Activated naive CD8-positive, alpha-beta T cell (primary cell): ENCODE measurements at regions not wholly inside any gene's neighbourhood (a gene's known extent, or its start where the extent isn't known, plus 50 kb on each side); places are given as distances from the start of the nearest gene placed in this dataset.

Source experiments
- H3K27ac Mint-ChIP-seq: one replicate; pipeline ENCODE4 v1.8.0; 2021; ENCODE audit warnings: mixed read lengths
- H3K27me3 Mint-ChIP-seq: one replicate; pipeline ENCODE4 v1.8.0; 2021; ENCODE audit warnings: mixed read lengths
- H3K36me3 Mint-ChIP-seq: one replicate; pipeline ENCODE4 v1.8.0; 2021; ENCODE audit warnings: mixed read lengths
- H3K4me1 Mint-ChIP-seq: one replicate; pipeline ENCODE4 v1.8.0; 2021; ENCODE audit warnings: low read depth, mixed read lengths
- H3K4me3 Mint-ChIP-seq: one replicate; pipeline ENCODE4 v1.8.0; 2021; ENCODE audit warnings: mild to moderate bottlenecking, mixed read lengths
- H3K9me3 Mint-ChIP-seq: one replicate; pipeline ENCODE4 v1.8.0; 2021; ENCODE audit warnings: low read depth, mixed read lengths

DNA sequence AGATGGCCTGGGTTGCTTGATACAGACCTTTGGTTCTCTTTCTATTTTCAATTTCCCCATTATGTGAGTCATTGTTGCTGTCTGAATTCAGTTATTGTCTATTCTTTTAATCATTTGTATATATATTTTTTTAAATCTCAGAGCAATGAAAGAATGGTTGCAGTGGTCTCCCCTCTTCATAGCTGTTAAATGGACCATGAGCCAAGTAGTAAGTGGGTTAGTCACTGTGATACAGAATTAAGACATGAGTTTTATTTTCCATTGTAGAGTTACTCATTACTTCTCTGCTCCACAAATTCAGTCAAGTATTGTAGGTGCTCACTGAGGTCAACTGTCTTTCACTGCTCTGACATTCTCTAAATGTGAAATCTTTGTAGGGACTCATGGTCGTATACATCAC lies 174.6 kb upstream of the GRAMD2B start:
- Mint-ChIP-seq H3K4me1 (no peaks in the 10 kb centered on the region), H3K36me3 (no peaks in the 10 kb centered on the region), H3K27me3 (no peaks in the 10 kb centered on the region), H3K27ac (no peak overlapping the region), H3K4me3 (no peak overlapping the region), H3K9me3 (no peaks in the 10 kb centered on the region)

DNA sequence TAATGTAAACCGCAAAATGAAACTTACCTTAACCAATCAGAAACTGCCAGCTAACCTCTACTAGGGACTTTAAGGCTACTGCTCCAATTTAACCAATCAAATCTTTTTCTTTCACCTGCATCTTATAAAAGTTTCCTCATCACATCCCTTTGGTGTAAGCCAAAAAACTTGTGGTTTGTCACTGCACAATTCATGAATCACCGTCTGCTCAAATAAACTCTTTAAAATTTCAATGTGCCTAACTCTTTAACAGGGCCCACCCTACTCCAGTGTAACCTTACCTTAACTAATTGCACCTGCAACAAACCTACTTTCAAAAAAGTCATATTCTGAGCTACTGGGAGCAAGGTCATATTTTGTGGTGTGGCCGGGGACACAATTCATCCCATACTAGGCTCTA lies 172.2 kb upstream of the GRAMD2B start:
- Mint-ChIP-seq H3K27ac (no peak overlapping the region), H3K36me3 (no peaks in the 10 kb centered on the region), H3K4me1 (no peaks in the 10 kb centered on the region), H3K4me3 (no peak overlapping the region), H3K9me3 (no peaks in the 10 kb centered on the region), H3K27me3 (no peaks in the 10 kb centered on the region)

DNA sequence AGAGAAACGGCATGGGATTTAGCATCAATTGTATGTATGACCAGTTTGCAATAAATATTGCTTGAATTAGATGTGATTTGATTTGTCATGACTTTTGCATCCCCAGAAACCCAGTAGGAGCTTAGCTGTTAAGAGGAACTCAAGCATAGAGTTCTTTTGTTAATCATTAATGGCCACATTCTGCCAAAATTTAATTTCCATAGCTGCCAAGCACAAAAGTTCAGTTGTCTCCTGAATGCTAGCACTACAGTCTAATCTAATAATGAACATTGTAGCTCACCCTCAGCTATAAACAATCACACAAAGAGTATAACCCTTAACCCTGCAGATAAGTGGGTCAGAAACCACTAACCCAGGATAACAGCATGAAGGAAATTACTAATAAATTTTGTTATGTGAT lies 169.8 kb upstream of the GRAMD2B start:
- Mint-ChIP-seq H3K9me3 (peaks cover 8% of the 10 kb centered on the region), H3K27me3 (no peaks in the 10 kb centered on the region), H3K4me1 (no peaks in the 10 kb centered on the region), H3K27ac (no peak overlapping the region), H3K4me3 (no peak overlapping the region), H3K36me3 (no peaks in the 10 kb centered on the region)

DNA sequence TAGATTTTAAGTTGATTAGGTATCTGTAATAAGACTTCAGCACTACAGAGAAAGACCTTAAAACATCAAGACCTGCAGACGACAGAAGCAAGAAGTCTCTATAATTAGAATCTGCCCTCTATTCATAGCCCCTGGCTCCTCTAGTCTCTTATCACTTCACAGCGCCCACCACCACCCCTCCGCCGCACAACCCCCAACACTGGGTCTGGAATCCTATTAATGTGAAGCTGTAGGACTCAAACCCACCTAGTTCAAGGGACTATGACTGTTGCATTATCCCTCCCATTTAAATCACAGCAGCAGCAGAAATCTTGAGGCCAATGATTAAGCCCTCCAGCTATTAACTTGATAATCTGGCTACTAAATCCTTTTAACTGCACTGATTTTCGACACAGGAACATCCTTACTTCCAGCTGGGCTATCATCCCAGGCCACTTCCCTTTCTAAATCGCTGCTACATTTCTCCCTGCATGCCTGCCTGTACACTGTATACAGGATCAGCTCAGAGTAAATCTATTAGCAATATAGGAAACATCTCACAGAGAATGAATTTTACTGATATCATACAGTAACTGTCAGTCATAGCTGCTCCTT lies 159.5 kb upstream of the GRAMD2B start:
- Mint-ChIP-seq H3K9me3 (peaks cover 4% of the 10 kb centered on the region), H3K4me3 (no peak overlapping the region), H3K4me1 (no peaks in the 10 kb centered on the region), H3K27ac (no peak overlapping the region), H3K27me3 (peaks cover 1% of the 10 kb centered on the region), H3K36me3 (no peaks in the 10 kb centered on the region)

DNA sequence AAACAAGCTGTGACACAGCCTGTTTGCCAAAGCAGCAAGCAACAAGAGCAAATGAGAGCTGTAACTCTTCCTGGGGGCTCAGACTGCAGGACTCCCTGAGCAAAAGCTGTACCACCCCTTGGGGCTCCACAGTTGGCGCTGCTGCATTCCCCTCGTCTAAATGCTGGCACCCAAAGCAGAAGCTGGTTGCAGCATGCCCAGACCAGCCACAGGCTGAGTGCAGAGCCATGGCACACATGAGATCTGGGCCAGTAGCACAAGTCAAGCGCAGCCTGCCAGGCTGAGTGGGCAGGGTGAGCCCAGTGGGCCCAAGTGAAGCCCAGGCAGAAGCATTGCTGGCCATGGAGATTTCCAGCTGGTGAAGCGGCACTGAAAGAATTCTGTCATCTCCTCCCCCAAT lies 157.3 kb upstream of the GRAMD2B start:
- Mint-ChIP-seq H3K27me3 (no peaks in the 10 kb centered on the region), H3K4me3 (no peak overlapping the region), H3K4me1 (no peaks in the 10 kb centered on the region), H3K27ac (no peak overlapping the region), H3K9me3 (peaks cover 4% of the 10 kb centered on the region), H3K36me3 (no peaks in the 10 kb centered on the region)

DNA sequence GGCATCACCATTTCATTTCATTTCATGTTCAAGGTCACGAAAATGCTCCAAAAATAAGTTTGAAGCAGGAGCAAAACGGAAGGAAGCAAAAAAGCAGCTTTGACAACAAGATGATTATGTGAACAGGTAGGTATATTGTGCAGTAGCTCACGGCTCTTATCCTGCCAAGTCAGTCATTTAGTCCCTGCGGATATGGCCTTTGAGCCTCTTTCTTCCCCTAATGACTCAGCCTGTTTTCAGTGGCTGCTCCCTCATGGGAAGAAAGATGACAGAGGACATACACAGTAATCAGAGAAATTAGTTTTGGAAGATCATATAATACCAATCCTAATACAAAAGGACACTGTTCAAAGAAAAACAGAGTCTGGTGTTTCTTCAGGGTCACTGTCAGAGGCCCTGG lies 155.8 kb upstream of the GRAMD2B start:
- no peaks in the 10 kb centered on the region for H3K4me1 Mint-ChIP-seq
- no peaks in the 10 kb centered on the region for H3K27me3 Mint-ChIP-seq

DNA sequence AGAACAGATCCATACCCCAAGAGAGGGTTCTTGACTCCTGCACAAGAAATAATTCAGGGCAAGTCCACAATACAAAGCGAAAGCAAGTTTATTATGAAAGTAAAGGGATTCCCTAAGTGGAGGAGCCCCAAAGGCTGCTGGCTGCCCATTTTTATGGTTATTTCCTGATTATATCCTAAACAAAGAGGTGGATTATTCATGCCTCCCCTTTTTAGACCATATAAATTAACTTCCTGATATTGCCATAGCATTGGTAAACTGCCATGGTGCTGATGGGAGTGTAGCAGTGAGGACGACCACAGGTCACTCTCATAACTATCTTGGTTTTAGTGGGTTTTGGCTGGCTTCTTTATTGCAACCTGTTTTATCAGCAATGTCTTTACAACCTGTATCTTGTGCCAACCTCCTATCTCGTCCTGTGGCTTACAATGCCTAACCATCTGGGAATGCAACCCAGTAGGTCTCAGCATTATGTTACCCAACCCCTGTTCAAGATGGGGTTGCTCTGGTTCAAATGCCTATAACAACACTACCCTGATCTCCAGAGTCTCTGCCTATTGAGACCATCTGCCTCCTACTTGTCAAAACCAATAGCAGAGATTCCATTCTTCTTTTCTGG lies 154.4 kb upstream of the GRAMD2B start:
- H3K4me1 Mint-ChIP-seq = no peaks in the 10 kb centered on the region
- no peaks in the 10 kb centered on the region for H3K27me3 Mint-ChIP-seq
- H3K9me3 Mint-ChIP-seq = no peaks in the 10 kb centered on the region
- no peaks in the 10 kb centered on the region for H3K36me3 Mint-ChIP-seq
- H3K4me3 Mint-ChIP-seq = no peak overlapping the region
- no peak overlapping the region for H3K27ac Mint-ChIP-seq

More for the DNA sequence above, 155.8 kb upstream of the GRAMD2B start:
- H3K27ac Mint-ChIP-seq = no peak overlapping the region
- H3K9me3 Mint-ChIP-seq = no peaks in the 10 kb centered on the region
- H3K36me3 Mint-ChIP-seq = no peaks in the 10 kb centered on the region
- H3K4me3 Mint-ChIP-seq = no peak overlapping the region

DNA sequence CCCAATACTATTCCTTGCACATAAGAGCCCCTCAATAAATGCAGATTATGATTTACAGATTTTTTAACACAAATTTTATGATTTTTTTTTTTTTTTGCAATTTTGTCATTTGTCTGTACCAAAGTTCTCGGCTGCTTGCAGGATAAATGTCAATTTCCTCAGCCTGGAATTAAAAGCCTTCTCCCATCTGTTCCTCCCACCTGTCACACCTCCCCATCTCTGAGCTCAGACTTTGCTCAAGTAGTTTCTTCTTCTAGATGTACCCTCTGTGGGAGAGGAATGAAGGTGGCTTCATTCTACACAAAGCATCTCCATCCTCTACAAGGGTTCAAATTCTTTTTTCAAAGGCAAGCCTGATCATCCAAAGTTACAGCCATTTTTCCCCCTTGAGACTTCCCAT lies 153.7 kb upstream of the GRAMD2B start:
- Mint-ChIP-seq H3K4me3 (no peak overlapping the region), H3K27ac (no peak overlapping the region), H3K27me3 (no peaks in the 10 kb centered on the region), H3K36me3 (no peaks in the 10 kb centered on the region), H3K9me3 (no peaks in the 10 kb centered on the region), H3K4me1 (no peaks in the 10 kb centered on the region)

DNA sequence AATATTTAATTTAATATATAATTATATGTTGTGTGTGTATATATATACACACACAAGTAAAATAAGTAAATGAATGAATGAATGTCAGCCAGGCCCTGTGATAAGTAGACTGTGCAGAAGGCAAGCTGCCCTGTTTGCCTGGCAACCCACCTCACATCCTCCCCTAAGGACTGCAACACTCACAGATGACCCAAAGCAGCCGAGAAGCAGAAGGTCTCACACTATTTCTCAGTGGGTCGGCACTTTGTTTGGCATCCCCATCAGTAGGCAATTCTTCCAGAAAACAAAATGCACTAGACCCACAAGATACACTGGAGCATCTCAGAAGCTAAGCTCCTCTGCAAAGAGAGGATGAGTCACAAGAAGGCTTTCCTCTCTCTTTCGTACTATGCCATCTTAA lies 152.1 kb upstream of the GRAMD2B start:
- no peaks in the 10 kb centered on the region for H3K9me3 Mint-ChIP-seq
- no peaks in the 10 kb centered on the region for H3K4me1 Mint-ChIP-seq
- H3K4me3 Mint-ChIP-seq = no peak overlapping the region
- H3K27me3 Mint-ChIP-seq = no peaks in the 10 kb centered on the region
- H3K27ac Mint-ChIP-seq = no peak overlapping the region
- no peaks in the 10 kb centered on the region for H3K36me3 Mint-ChIP-seq

DNA sequence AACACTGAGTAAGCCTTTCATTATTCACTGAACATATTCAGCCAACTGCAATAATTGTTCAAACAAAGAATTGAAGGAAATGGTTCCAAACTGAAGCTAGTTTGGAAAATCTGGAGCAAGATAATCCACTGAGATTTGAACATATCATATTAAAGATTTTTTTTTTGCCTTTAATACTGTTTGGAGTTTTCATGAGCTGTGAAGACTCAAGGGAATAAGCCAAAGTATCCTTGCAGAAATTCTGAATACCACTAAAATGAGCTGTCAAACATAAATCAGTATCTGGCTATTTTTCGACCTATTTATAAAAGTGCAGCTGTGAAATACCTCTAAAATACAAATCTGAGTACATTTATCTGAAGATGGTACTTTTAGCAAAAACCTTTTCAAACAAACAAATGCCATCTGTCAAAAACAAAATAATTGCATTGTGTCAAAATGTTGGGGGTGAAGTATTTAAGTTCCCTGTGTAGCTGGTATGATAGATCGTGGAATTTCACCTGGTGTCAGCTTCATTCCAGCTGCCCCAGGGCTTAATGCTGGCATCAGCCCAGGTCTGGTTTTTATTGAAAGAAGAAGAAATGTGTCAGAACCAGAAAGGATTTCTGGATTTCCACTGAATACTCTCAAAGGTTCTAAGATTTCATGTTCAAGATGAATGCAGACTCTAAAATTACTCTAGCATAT lies 149.0 kb upstream of the GRAMD2B start:
- no peaks in the 10 kb centered on the region for H3K36me3 Mint-ChIP-seq
- no peak overlapping the region for H3K27ac Mint-ChIP-seq

DNA sequence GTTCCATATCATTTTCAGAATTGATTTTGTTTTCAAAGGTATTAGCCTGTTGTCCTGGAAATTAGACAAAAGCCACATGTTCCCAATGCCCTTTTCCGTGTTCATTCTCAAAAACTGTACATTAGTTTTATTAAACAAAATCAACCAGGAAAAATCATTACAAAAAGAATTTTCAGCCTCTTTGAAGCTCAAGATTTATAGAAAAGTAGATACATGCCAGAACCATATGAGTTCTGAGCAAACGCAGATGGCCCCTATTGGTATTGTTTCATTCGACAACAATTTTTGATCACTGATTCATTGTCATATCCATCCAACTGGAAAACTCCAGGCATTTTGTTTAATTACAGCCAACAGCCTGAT lies 148.5 kb upstream of the GRAMD2B start:
- Mint-ChIP-seq H3K4me3 (no peak overlapping the region), H3K27me3 (no peaks in the 10 kb centered on the region), H3K36me3 (no peaks in the 10 kb centered on the region), H3K27ac (no peak overlapping the region), H3K4me1 (no peaks in the 10 kb centered on the region), H3K9me3 (no peaks in the 10 kb centered on the region)

More for the DNA sequence above, 149.0 kb upstream of the GRAMD2B start:
- no peaks in the 10 kb centered on the region for H3K9me3 Mint-ChIP-seq
- no peak overlapping the region for H3K4me3 Mint-ChIP-seq
- H3K27me3 Mint-ChIP-seq = no peaks in the 10 kb centered on the region
- no peaks in the 10 kb centered on the region for H3K4me1 Mint-ChIP-seq

DNA sequence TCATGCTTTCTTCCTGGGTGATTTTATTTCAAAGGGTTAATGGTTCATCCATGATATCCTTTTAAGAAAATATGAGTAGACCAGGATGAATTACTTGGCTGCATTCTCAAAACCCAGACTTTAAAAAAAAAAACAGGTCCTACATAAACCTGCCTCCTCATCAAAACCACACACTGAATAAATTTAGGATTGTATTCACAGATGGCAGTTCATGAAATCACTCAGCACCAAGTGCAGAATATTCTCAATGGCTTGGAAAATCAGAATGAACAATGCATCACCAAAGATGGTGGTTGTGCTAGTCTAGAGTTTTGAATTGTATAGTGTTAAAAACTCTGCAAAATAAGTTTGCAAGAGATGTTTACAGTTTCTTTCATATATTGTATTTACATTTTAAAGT lies 145.4 kb upstream of the GRAMD2B start:
- H3K27ac Mint-ChIP-seq = no peak overlapping the region
- H3K4me3 Mint-ChIP-seq = no peak overlapping the region
- no peaks in the 10 kb centered on the region for H3K9me3 Mint-ChIP-seq
- no peaks in the 10 kb centered on the region for H3K4me1 Mint-ChIP-seq
- no peaks in the 10 kb centered on the region for H3K27me3 Mint-ChIP-seq
- no peaks in the 10 kb centered on the region for H3K36me3 Mint-ChIP-seq

DNA sequence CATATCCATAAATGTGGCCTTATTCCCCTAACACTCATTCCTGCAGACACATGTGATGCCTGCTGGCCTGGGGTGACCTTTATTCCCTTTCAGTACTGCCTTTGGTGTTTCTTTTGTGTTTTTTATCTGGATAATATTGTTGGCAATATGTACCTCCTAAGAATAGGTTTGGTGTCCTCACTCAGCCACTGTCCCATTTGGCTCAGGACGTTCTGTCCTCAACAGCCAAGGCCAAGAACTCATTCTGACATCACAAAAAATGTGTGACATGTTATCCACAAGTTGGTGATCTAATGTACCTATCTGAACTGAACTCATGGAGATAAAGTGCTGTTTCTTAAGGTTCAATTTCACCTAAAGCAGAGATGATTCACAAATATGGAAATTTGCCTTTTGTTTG lies 142.9 kb upstream of the GRAMD2B start:
- H3K4me3 Mint-ChIP-seq = no peak overlapping the region
- H3K27me3 Mint-ChIP-seq = peaks cover 2% of the 10 kb centered on the region
- no peaks in the 10 kb centered on the region for H3K36me3 Mint-ChIP-seq
- H3K27ac Mint-ChIP-seq = no peak overlapping the region
- no peaks in the 10 kb centered on the region for H3K4me1 Mint-ChIP-seq
- H3K9me3 Mint-ChIP-seq = no peaks in the 10 kb centered on the region

DNA sequence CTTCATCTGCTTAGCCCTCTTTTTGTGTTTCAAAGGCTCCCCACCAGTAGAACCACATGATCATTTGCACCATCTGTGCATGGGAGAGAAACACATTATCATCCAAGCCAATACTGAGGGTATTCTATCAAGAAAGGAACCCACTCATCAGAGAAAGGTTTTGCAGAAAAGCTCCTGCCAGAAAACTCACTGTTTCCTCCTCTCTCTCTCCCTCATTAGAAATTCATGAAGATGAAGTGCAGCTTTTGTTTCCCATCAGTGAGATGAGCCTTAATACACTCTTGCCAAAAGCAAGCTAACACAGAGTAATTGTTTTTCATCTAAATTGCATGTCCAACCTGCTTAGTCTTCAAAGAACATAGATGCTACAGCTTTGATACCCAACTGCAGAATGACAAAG lies 142.4 kb upstream of the GRAMD2B start:
- Mint-ChIP-seq H3K4me3 (no peak overlapping the region), H3K4me1 (no peaks in the 10 kb centered on the region), H3K9me3 (no peaks in the 10 kb centered on the region), H3K27ac (no peak overlapping the region), H3K36me3 (no peaks in the 10 kb centered on the region), H3K27me3 (peaks cover 3% of the 10 kb centered on the region)

DNA sequence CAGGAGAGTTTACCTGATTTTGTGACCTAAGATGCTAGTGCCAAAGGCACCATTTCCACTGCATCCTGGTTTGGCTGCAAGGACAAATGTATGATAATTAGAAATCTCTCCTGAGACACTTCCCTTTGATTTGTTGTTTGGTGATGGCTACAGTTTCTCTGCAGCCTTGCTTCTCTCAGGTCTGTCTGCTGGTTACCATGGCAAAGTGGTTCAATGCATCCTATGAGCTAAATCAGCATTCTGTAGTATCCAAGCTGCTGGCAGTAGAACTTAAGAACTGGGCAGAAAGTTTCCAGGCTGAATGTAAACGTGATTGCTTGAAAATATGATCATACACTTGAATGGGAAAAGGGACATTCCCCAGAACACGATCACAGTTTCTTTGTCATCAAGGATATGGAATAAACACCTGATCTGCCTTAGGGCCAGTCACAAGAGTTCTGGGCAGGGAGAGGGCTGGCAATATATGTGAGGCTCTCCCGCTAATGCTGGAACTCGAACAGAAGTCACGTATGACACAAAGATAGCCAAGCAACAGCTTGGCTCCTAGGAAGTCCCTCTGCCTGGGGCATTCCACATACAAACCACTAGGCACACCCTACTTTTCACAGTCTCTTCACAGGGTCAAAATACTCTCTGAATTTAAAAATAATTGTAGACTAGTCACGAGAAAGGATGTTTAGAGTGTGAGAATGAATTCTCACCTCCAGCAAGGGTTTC lies 138.1 kb upstream of the GRAMD2B start:
- Mint-ChIP-seq H3K36me3 (no peaks in the 10 kb centered on the region), H3K4me3 (no peak overlapping the region), H3K9me3 (no peaks in the 10 kb centered on the region), H3K4me1 (no peaks in the 10 kb centered on the region), H3K27me3 (peaks cover 9% of the 10 kb centered on the region), H3K27ac (no peak overlapping the region)
